DLD1 (cell line): ENCODE measurements at regions not wholly inside any gene's neighbourhood (a gene's known extent, or its start where the extent isn't known, plus 50 kb on each side); places are given as distances from the start of the nearest gene placed in this dataset.

ENCODE experiments used
- in situ Hi-C: cut with HindIII; loops from 2 replicates; pipeline ENCODE4 v1.10.0; 2017; ENCODE audit warnings: low sequenced_read_pairs

DNA sequence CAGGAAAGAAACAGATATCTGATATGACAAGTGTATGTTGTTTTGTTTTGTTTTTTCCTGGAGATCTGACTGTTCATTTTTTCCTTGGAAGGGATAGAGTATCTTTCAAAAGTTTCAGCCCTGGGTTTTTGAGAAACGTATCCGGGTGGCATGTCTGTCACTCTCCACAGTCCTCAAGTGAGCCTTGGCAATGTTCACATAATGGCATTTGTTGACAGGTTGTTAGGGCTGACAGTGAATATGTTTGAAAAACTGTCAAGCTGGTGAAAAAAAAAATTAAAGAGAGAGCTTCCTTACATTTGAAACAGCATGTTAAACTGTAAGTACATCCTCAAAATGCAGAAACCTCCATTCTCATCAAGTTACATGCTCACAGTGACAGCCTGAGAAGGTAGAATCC, 113.0 kb upstream of the DYNLRB2 start:
- in situ Hi-C loops = no loop called here

DNA sequence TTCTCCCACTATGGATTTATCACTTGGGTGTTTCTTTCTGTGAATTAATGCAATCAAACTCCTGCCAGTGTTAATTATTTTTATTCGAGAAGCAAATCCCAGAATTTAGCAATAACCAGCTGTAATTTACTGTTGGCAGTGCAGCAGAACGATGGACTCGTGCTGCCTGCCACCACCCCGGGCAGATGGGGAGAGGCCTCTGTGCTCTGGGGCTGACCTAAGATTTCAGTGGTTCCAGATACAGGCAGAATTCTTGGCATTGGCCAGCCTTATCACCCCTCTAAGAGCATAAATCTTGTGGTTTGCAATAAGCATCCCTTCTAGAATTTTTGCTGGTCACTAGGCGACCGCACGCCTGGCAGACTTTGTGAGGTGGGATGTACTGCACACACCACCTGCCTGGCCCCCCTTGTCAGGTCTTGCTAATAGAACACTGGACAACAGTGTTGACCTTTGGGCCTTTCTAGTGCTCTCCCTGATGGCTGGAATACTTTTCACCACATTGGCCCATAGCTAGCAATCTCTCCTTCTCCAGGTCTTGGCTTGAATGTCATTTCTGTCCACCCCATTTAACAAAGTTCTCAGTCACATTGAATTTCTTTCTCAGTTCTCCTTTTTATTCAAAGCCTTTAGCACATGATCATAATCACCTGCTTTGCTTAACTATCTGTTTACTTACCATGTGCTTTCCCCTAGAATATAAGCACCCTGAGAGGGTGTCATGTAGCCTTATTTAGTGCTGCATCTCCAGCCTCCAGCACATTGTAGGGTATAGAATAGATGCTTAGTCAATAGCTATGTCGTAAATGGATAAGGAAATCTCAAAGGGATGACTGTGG, 122.1 kb upstream of the DYNLRB2 start:
- in situ Hi-C loops = no loop called here

DNA sequence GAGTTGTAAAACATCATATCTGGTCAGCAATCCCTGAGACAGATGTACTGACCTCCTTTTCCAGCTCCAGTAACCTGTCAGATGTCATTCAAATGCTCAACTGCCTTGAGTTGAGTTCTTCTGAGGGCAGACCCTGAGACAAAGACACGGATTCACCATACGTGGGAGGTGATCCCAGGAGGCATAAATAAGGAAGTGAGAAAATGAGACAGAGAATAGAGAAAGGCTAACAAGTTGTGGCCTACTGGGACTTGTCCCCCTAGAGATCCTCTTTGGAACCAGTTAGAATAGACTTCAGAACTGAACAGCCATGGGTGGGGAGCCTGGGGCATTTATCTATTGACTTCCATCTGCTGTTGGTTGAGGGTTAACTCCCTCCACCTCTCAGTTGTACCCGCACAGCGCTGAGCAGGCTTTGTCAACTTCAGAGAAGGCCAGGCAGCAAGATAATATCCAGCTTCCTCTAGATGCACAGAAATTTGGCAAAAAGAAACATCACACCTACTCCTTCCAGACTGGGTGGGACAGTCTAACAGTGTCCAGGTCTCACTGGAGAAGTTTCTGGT, 123.0 kb upstream of the DYNLRB2 start:
- in situ Hi-C loops = no loop called here

DNA sequence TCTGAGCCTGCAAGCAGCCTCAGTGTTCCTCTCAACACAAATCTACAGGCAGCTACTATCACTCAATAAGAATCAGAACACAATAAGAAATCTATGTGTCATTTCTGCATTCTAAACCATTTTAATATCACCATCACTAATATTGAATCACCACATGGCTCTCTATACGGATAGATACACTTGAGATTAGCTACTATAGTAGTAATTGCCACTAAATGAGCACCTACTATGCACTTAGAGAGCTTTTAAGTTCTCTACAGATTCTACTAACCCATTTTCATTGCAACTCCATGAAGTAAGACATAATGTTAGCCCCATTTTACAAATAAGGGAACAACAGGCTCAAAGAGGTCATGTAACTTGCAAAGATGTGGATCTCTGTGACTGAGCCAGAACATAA, 132.8 kb upstream of the DYNLRB2 start:
- in situ Hi-C loops = no loop called here

DNA sequence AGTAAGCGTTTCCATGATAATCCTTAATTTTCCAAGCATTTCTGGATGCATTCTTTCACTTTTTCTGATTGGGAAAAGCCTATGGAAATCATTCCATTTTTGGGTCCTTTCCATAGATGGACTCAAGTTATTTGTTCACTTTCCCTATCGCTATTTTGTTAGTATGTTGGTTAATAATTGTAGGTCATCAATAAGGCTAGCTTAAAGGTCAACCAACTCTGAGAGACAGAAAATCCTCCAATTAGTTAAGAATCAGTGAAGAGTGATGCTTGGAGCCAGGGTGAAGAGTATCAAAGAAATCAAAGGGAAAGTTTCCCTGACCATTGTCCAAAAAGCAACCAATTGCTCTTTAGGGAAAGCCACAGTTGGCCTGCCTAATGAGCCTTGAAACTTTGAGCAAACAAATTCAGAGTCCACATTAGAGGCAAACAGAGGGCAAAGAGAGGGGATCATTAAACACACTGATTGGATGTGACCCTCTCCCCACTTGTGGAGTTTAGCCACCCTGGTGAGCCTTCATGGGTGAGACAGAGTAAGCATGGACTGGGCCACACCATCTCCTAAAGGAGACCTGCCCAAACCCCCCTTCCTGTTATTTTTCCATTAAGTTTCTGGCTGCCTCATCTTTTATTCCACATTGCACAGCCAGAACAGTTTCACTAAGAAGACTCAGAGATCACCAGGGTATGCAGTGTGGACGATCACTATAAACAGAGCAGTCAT, 133.4 kb upstream of the DYNLRB2 start:
- in situ Hi-C loops = no loop called here

DNA sequence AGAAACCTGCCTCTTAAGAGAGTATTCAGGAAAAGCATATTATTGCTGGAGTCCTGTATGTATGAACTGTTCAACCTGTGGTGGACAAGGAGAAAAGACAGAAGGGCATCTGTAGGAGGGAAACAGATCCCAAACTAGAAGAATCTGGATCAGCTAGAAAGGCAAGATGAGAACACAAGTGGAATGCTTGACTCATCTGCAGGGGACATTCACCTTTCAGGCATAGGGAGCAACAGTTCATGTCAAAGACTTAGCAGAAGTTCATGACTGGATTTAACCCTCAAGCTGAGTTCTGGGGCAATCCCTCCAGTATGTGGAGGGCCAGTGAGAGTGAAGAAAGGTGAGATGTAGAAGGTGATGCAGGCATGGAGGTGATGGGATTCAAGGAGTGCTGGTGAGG, 135.9 kb upstream of the DYNLRB2 start:
- in situ Hi-C loops = no loop called here

DNA sequence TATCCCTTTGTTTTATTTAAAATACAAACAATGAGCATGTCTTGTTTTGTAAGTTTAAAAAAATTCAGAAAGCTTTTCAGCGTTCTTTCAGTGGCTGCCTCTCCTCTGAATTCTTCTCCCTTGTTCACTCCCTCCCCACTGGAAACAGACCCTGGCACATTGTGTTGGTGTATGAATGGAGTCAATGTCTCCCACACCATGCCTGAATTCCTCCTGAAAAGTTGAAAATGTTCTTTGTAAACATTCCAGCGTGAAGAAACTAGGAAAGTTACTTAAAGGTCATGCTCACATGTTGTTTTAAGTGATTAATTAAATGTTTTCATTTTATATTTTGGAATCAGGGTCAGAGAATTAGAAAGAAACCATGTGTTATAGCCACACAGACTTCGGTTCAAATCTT, 136.9 kb upstream of the DYNLRB2 start:
- in situ Hi-C loops = no loop called here

DNA sequence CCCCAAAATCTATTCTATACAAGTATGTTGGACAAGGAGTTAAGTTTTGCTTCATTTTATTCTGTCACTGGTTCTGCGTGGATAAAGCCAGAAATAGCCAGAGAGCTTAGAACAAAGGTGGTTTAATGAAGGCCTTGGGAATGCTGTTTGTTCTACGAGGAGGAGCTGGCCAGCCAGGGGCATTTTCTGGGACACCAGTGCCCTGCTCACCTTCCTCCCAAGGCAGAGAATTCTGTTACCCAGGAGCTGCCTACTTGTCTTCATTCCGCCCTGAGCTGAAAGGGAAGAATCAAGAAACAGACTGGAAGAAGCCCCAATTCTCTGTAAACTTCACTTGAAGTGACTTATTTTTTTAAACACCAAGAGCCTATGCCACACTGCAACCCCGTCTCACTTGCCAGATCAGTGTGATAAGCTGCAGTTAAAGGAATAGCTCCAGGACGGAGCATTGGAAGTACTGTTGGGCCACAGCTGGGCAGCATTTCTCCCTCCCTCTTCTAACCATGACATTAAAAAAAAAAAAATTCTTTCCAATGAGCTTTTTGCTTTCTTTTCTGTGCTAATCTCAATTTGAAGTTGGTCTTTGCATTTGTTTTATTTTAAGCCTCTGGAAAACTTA, 149.8 kb upstream of the DYNLRB2 start:
- in situ Hi-C loops = no loop called here

DNA sequence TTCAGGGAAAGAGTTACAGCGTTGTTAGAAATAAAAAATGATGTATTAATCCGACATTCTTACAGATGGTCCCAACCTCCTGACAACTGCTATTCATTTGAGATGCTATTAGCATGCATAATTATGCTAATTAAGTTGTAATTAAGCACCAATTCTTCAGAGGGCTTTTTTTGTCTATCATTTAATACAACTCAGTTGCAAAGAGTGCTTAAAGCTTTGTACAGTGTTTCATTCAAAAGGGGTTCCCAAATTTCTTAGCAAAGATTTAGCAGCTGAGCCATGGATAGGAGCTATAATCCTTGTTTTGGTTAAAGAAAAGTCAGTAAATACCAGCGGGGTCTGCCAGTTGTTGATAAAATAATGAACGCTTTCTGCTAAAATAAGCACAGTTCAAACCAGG, 150.7 kb upstream of the DYNLRB2 start:
- in situ Hi-C loops = no loop called here

DNA sequence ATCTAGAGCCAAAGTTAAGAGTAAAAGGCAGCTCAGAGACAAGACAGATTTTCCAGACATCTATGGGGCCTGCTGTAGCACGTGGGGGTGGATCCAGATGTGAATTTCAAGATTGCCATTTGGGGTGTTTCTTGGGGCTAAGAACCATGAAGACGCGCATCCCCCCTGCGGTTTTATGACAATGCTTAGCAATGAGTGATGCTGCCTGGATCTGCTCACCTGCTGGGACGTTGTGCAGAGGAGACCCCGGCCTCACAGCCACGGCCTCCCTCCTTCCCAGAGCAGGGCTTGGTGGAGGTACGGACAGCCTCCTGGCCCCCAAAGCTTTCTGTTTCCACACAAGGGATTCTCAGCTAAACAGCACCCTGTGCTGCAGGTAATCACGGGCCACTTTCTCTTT, 151.5 kb upstream of the DYNLRB2 start:
- in situ Hi-C loops = no loop called here

DNA sequence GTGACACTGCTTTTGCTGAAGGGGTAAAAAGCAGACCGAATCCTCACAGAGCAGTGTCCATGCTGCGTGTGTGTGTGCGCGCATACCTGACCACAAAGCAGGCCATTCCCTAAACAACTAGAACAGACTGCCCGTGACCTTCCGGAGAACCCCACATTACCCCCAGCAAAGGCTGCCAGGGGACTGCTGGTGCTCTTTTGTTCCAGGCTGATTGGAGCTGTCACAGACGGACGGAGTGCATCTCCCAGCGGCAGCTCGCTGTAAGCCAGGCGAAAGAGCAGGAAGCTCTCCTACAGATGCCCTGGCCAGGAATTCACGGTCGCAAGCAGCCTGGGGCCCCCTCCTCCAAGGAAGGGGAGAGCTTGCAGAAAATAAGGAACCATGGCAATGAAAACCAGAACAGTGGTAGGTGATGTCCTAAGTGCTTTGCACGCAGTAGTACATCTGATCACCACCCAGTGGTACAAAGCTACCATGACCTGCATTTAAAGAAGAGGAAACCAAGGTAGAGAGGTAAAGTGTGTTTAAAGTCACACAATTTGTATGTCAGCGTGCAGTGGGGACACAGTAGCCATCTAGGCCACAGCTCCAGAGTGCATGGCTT, 153.4 kb upstream of the DYNLRB2 start:
- in situ Hi-C loops = no loop called here

DNA sequence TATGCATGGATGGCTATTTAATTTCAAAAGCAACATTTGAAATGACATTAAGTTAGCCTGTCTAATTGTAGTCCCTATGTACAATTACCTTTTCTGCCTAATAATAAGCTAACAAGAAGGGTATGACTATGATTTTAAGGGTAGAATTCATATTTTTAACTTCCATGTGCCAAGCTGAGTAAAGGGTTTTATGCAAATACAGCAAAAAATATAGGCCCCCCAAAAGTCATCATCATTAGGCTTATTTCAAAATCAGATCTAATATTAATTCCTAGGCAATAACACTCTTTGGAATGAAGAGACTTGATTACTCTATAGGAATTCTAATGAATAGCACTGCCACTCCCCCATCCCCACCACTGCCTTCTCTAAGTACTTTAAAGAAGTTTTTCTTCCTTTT, 155.9 kb upstream of the DYNLRB2 start:
- in situ Hi-C loops = no loop called here

DNA sequence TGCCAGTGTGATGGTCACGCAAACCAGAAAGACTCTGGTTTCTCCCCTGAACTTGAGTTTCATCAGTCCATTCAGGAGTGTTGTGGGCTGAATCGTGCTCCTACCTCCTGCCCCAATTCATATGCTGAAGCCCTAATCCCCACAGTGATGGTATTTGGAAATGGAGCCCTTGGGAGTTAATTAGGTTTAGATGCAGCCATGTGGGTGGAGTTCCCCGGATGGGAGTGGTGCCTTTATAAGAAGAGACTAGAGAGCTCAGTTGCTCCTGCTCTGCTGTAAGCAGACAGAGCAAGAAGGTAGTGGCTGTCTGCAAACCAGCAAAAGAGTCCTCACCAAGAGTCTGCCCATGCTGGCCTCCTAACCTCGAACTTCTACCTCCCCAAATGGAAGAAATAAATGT, 160.3 kb upstream of the DYNLRB2 start:
- in situ Hi-C loops = no loop called here

DNA sequence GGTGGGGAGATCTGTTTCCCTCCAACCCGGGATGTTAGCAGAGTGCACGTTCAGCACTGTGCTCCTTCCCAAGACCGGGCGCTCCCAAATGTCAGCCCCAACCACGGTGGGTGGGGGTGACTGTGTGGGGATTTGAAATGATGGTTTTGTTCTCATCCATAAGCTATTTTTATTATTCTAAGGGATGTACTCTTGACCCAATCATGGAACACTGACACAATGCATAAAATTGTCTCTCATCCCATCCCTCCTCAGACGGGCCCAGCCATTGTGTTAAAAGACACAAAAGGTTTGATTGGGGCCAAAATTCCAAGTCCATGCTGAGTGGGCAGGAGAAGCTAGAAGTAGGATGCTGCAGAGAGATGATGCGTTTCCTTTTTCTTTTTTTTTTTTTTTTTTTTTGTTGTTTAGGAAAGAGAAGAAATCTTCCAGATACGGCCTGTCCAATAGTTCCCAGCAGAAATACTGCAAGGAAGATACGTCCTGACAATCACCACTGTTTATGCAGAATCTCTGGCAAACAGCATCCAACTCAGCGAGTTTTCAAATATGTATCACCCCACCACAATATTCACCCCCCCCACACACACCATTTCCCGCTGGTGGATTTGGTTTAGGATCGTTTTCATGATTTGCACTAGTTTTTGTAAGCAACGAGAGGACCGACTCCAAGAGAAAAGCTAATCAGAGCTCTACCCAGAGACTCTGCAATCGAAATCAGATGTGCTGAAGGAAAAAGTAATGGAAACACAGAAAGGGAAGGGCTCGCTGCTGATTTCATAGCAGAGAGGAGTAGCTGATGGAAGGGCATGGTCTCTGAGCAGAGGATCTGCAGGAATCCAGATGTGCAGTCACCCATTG, 163.5 kb upstream of the DYNLRB2 start:
- in situ Hi-C loops = no loop called here

DNA sequence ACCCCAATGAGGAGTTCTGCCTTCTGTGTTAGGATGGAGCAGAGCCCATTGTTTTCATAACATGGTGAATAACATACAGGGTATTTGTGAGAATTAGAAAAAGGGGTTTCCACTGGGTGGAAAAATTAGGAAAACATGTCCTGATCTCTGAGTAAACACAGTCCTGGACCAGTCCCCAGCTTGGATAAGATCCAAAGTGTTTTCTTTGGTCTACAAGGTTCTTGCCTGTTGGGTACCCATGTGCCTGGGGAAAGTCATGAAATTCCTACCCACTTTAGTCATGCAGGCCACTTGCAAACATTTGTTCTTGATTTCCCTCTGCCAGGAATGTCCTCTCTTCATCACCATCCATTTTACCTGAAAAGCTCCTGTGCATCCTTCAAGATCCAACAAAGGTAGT, 164.8 kb upstream of the DYNLRB2 start:
- in situ Hi-C loops = no loop called here

DNA sequence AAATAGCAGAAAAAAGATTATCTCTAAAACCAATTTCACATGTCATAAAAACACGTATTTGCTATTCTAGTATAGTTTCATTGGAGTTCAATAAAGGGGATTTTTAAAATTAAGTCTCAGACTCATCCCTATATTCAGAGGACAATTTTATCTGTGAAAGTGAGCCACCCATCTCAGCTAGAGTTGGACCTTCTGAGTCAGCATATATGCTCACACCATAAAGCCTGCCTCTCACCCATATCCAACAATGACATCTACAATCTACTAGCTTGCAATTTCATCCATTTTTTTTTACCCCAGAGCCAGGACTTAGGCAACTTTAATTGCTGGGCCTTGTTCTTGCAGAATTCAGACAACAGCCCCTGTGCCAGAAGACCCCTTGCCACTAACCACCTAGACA, 165.3 kb upstream of the DYNLRB2 start:
- in situ Hi-C loops = no loop called here

DNA sequence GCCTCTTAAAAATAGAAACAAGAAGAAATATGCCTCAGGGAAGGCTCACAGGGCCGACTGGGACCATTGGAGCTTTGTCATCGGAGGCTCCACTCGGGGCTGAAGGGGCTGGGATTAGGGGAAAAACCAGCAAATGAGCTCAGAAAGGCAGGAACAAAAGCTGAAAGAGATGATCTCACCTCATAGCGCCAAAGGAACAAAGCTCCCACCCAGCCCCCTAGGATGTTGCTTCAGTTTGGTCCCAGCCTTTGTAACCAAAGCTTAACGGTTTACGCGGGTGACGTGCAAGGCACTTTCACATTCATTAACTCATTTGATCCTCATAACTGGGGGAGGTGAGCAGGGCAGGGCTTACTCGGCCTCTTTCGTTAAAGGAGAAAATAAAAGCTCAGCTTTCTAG, 168.5 kb upstream of the DYNLRB2 start:
- in situ Hi-C loops = no loop called here

DNA sequence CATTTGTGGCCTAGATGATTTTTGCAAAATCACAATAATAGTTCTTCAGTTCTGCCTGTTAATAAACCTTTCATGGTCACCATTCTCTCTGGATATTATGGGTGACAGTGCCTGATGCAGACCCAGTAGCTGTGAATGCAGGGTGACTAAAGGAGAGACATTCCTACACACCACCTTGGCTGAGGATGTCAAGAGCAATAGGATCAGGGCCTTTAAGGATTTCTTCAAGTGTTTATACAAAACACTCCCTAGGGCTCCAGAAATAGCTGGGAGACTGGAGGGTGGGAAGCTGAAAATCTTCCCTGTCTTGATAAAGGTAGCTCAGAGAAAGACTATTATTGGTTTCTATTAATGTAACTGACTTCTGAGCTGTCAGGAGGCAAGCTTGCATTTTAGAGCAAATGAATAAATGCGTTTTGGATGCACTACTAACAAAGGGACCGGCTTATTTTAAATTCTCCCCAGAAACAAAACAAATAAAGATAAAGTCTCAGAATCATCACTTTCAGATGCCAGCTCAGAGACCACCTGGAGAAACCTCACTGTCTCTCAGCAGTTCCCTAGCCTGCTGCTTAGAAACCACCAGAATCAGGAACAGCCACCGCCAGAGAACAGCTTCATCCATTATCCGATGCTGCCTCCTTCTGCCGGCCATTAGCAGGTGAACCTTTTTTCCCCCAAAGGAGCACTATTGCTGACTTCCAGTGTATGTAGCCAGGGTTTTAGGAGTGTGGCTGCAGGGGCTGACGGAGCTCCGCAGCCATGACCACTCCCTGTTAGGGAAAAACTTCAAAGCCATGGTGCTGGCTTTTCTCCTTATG, 171.4 kb upstream of the DYNLRB2 start:
- in situ Hi-C loops = no loop called here

DNA sequence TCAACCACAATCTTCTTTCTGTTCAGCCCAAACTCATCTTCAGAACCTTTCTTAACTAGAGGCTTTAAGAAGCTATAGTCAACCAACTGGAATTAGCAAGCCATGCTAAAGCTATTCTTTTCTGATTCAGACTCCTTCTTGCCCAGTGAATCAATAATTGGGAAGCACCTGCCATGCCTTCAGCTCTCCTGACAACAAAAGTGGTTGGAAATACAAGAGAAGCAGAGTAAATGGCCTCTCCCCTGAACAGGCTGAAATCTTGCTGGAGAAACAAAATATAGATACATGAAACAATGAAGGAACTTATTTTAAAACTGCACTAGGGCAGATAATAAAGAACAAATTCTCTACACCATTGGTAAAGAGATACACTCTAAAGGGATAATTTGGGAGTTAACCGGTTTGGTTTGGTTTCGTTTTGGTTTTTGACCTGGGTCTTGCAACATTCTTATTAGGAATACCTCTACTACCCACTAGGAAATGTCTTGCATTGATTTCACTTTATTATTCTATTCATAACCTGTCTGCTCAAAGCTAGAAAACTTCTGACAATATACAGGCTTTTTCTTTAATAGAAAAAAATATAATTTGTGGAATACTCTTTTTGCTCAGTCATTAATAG, 173.6 kb upstream of the DYNLRB2 start:
- in situ Hi-C loops = no loop called here
